Tibial nerve (tissue), 4 donors: ENCODE measurements at regions not wholly inside any gene's neighbourhood (a gene's known extent, or its start where the extent isn't known, plus 50 kb on each side); places are given as distances from the start of the nearest gene placed in this dataset.
"Not testable (repeated sequence)": the region's sequence is repeated elsewhere in the genome, so short reads cannot be mapped to it uniquely, and the experiment has no call there.

ENCODE experiments used
- CTCF ChIP-seq, 5 experiments: fragments of 200-600 bp in 3 of 5; fragments of 450-650 bp in 2 of 5; sonication (generic) in 3 of 5; IDR thresholded peaks; one replicate each; pipeline ENCODE4 v1.5.1; 2016 to 2019; ENCODE audit warnings: antibody characterized with exemption in 5 of 5, mild to moderate bottlenecking in 3 of 5, moderate library complexity in 2 of 5
- EP300 ChIP-seq, 2 donors: sonication (generic); formaldehyde crosslinking; IDR thresholded peaks; one replicate each; pipeline ENCODE4 v1.6.1; 2017; ENCODE audit warnings: antibody characterized with exemption in 2 of 2, mild to moderate bottlenecking in 1 of 2
- POLR2A ChIP-seq, 2 donors: fragments of 450-650 bp; IDR thresholded peaks; one replicate each; pipeline ENCODE4 v1.6.1; 2017; ENCODE audit warnings: antibody characterized with exemption in 2 of 2, mild to moderate bottlenecking in 2 of 2, moderate library complexity in 2 of 2

GRCh38 chr4:94099141-94099540 is 108.5 kb upstream of the SMARCAD1 start:
- not testable (repeated sequence) for TF ChIP-seq EP300, CTCF, POLR2A (IDR thresholded peaks at IDR 0.05)
